Esophagus muscularis mucosa (tissue), 3 donors: ENCODE measurements at regions not wholly inside any gene's neighbourhood (a gene's known extent, or its start where the extent isn't known, plus 50 kb on each side); places are given as distances from the start of the nearest gene placed in this dataset.

ENCODE experiments used
- CTCF ChIP-seq, 3 experiments: fragments of 200-600 bp in 2 of 3; fragments of 450-650 bp in 1 of 3; sonication (generic) in 2 of 3; IDR thresholded peaks; one replicate each; pipeline ENCODE4 v1.5.1; 2017 to 2019; ENCODE audit warnings: antibody characterized with exemption in 3 of 3, mild to moderate bottlenecking in 2 of 3, moderate library complexity in 1 of 3
- POLR2A ChIP-seq: fragments of 450-650 bp; IDR thresholded peaks from one replicate; pipeline ENCODE4 v1.6.1; 2017; ENCODE audit warnings: antibody characterized with exemption, moderate library complexity, mild to moderate bottlenecking, low read depth
- POLR2AphosphoS5 ChIP-seq, 2 donors: sonication (generic); formaldehyde crosslinking; IDR thresholded peaks; one replicate each; pipeline ENCODE4 v1.6.1; 2017; ENCODE audit warnings: antibody characterized with exemption in 2 of 2

DNA sequence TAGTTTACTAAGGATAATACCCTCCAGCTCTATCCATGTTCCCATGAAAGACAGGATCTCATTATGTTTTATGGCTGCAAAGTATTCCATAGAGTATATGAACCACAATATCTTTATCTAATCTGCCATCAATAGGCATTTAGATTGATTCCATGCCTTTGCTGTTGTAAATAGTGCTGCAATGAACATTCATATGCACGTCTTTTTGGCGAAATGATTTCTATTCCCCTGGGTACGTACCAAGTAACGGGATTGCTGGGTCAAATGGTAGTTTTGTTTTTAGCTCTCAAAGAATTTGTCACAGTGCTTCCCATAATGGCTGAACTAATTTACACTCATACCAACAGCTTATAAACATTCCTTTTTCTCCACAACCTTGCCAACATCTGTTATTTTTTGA, 750.9 kb downstream of the BRINP3 start:
- TF ChIP-seq CTCF (IDR thresholded peaks at IDR 0.05) = no peak
- TF ChIP-seq POLR2A = no peak
- no peak for TF ChIP-seq POLR2AphosphoS5 (IDR thresholded peaks at IDR 0.05)
